ENCODE measurements at regions not wholly inside any gene's neighbourhood (a gene's known extent, or its start where the extent isn't known, plus 50 kb on each side); places are given as distances from the start of the nearest gene placed in this dataset.

- TF ChIP-seq CTCF (conservative IDR thresholded peaks at IDR 0.05; ENCODE audit: low read length): no peak
- no peak for TF ChIP-seq EZH2phosphoT487 (IDR thresholded peaks at IDR 0.05; ENCODE audit: borderline replicate concordance, low read depth, low read length)
These were observed 127.5 kb downstream of the RPLP1 start for GRCh38 chr15:69579950-69580618.
